NCI-H524 treated with DMSO at 0.1 percent for 48 hours (cell line): ENCODE measurements at regions not wholly inside any gene's neighbourhood (a gene's known extent, or its start where the extent isn't known, plus 50 kb on each side); places are given as distances from the start of the nearest gene placed in this dataset.

Experiments
- DNase-seq: peaks from one replicate; lab custom pipeline; 2025; lab: John Stamatoyannopoulos, UW

GRCh38 chr12:107225635-107226034, 132.3 kb upstream of the CRY1 start:
- DNase-seq: no peak

- no peak for DNase-seq
Measured at GRCh38 chr12:107226126-107226525, 132.8 kb upstream of the CRY1 start.

DNA sequence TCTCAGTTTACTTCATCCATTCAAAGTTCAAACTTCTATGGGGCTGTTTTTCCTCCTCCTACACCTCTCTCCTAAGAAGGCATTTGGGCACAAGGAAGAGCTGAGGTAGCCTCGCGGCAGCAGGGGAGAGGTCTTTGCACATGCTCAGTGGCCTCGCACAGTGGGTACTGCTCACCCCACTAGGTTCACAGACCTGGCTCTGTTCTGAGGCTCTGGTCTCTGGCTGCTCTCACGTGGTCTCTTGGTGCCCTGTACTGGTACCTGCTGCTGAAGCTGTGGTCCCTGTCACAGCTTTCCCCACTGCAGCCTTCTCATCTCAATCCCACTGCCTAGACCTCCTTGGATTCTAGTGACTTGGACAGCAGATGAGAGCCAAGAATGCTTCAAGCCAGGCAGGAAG, 134.7 kb upstream of the CRY1 start:
- DNase-seq: no peak

GRCh38 chr12:107229827-107230226, 136.5 kb upstream of the CRY1 start:
- DNase-seq: no peak

DNA sequence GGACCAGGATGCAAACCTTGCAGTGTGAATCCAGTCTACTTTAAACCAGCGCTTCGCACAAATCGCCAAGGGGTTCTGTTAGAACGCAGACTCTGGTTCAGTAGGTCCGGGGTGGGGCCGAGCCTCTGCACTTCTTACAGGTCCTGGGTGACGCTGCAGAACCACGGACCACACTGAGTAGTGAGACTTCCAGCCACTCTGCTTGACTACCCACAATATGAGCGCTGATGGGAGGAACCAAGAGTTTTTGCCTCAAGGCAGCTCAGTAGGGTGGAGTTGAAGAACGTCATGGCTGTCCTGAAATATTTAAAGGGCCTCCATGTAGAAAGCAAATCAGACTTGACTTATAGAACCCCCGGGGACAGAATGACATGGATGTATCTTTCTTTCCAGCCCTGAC, 138.0 kb upstream of the CRY1 start:
- DNase-seq: no peak

DNA sequence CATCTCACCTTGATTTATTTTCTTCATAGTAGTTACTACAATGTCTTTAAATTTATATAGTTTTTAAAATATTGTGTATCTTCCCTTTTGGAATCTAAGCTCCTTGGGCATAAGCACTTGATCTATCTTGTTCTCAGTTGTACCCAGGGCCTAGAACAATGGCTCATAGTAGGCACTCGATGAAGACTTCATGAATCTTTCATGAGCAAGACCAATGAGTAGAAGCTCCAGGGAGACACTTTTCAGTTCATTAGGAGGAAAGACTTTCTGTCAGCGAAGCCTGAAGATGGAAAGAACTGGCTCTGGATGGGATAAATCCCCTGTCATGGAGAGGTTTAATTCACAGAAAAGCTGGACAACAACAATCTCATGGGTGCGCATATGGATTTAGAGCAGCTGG, 140.2 kb upstream of the CRY1 start:
- no peak for DNase-seq

GRCh38 chr12:107235600-107235999, 142.3 kb upstream of the CRY1 start:
- no peak for DNase-seq

GRCh38 chr12:107236824-107237511, 143.6 kb upstream of the CRY1 start:
- no peak for DNase-seq

- DNase-seq: no peak
Measured at GRCh38 chr12:107238296-107238695, 144.9 kb upstream of the CRY1 start.

DNA sequence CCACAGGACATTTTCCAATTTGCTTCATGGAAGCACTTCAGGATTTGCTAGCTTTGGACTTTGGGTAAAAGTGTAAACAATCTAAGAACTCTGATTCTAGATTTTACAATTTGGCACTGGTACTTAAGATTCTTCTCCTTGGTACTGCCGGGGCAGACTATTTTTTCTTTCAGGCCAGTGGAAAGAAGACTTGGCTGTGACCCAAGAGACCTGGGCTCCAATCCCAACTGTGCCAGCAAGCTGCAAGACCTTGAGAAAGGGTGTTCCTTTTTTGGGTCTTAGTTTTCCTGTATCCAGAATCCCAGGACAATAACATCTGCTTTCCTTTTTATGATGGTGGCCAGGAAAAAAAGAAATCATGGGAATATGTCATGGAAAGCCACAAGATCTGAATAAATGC, 148.1 kb upstream of the CRY1 start:
- no peak for DNase-seq

DNA sequence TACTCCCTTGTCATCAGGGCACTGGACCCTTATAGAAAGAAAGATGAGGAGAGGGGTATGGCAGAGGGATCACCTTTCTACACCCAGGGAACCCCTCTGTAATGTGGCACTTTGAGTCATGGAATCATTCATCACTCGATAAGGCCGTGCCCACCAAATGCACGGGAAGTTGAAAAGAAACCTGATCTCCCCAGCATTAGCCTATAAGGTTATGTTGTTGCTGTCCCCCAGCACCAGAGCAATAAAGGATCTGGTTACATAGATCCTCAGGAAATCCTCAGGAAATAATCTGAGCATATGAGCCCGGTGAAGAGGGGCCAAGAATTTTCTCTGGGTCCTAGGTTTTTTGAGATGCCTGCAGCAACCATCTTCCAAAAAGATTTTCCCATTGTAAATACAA, 148.8 kb upstream of the CRY1 start:
- DNase-seq: peak; percentile 19

DNA sequence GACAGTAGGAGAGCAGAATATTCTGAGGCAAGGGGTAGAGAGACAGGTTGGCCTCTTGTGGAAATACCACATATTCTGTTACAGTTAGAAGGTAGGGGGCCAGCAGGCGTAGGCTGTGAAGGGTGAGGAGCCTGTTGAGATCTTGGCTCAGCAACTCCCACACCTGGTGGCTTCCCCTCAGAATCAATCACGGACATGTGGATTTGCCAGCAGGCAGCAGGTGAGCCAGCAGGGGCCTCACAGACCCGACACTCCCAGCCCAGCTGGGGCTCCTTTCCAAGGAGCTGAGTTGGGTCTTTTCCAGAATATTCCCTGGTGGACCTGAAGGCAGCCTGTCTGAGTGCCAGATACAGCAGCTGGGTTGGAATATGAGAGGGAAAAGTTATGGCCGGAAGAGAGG, 150.0 kb upstream of the CRY1 start:
- no peak for DNase-seq

- DNase-seq: no peak
Measured at GRCh38 chr12:107244584-107244983, 151.2 kb upstream of the CRY1 start.

- DNase-seq: no peak
Measured at GRCh38 chr12:107247650-107248049, 154.3 kb upstream of the CRY1 start.

- DNase-seq: no peak
Measured at GRCh38 chr12:107248187-107248586, 154.8 kb upstream of the CRY1 start.

DNA sequence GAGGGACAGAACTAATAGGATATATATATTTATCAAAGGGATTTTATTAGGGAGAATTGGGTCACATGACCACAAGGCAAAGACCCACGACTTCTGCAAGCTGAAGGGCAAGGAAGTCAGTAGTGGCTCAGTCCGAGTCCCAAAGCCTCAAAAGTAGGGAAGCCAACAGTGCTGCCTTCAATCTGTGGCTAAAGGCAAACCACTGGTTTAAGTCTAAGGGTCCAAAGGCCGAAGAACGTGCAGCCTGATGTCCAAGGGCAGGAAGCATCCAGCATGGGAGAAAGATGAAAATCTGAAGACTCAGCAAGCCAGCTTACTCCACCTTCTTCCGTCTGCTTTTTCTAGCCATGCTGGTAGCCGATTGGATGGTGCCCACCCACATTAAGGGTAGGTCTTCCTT, 157.9 kb upstream of the CRY1 start:
- no peak for DNase-seq

GRCh38 chr12:107253361-107253760, 160.0 kb upstream of the CRY1 start:
- no peak for DNase-seq

- no peak for DNase-seq
Measured at GRCh38 chr12:107254258-107254856, 161.0 kb upstream of the CRY1 start.

GRCh38 chr12:107258780-107259179, 165.4 kb upstream of the CRY1 start:
- no peak for DNase-seq

- no peak for DNase-seq
Measured at GRCh38 chr12:107263980-107264379, 170.6 kb upstream of the CRY1 start.

DNA sequence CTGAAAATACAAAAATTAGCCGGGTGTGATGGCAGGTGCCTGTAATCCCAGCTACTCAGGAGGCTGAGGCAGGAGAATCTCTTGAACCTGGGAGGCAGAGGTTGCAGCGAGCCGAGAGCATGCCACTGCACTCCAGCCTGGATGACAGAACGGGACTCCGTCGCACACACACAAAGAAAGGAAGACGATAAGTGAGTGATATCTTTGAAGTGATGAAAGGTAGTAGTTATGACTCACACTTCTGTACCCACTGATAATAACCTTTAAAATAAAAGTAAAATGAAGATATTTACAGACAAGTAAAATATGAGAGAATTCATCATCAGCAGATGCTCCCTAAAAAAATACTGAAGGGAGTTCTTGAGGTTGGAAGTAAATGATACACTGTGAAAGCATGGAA, 171.3 kb upstream of the CRY1 start:
- DNase-seq: no peak

- DNase-seq: no peak
Measured at GRCh38 chr12:107267604-107268003, 174.3 kb upstream of the CRY1 start.

DNA sequence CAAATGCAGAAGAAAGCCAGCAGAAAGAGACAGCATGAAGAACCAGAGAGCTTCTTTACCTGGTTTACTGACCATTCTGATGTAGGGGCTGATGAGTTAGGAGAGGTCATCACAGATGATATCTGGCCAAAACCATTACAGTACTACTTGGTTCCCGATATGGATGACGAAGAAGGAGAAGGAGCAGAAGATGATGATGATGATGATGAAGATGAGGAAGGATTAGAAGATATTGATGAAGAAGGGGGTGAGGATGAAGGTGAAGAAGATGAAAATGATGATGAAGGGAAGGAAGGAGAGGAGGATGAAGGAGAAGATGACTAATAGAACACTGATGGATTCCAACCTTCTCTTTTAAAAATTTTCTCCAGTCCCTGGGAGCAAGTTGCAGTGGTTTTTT, 178.2 kb upstream of the CRY1 start:
- no peak for DNase-seq

- no peak for DNase-seq
Measured at GRCh38 chr12:107275530-107275929, 182.2 kb upstream of the CRY1 start.
